ENCODE measurements at regions not wholly inside any gene's neighbourhood (a gene's known extent, or its start where the extent isn't known, plus 50 kb on each side); places are given as distances from the start of the nearest gene placed in this dataset.

DNA sequence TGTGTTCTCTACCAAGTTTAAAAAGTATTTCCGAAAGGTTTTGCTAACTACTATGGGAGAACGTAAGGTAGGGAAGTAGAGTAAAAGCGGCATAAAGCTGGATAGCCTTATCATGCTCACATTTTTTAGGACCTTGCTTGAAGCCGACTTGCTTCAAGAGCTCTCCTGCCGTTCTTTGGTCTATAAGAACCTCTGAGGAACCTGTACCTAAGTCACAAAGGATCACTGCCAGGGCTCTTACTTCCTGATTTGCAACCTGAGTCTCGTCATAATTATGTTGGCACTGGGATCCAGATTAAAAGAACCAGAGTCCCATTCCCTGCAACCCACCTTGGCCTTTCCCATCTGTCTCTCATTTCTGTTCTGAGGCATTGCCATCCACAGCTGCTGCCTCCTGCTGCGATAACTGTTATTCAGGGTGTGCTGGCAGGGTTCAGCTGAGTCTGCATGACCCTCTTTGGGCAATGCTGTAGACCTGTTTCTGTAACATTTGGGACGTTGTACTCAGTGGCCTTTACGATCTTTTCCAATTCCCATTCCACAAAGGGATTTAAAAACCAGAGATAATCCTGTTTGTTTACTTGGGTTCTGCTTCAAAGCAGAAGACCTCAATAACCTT, 131.0 kb upstream of the UMPS start:
- DNase-seq (ENCODE audit: low read depth): no peak
- H3K4me3 ChIP-seq (ENCODE audit: low read depth, low read length): no peak overlapping the region
- TF ChIP-seq CTCF (IDR thresholded peaks at IDR 0.05; ENCODE audit: insufficient read depth, low read depth, low read length, missing control alignments): no peak

DNA sequence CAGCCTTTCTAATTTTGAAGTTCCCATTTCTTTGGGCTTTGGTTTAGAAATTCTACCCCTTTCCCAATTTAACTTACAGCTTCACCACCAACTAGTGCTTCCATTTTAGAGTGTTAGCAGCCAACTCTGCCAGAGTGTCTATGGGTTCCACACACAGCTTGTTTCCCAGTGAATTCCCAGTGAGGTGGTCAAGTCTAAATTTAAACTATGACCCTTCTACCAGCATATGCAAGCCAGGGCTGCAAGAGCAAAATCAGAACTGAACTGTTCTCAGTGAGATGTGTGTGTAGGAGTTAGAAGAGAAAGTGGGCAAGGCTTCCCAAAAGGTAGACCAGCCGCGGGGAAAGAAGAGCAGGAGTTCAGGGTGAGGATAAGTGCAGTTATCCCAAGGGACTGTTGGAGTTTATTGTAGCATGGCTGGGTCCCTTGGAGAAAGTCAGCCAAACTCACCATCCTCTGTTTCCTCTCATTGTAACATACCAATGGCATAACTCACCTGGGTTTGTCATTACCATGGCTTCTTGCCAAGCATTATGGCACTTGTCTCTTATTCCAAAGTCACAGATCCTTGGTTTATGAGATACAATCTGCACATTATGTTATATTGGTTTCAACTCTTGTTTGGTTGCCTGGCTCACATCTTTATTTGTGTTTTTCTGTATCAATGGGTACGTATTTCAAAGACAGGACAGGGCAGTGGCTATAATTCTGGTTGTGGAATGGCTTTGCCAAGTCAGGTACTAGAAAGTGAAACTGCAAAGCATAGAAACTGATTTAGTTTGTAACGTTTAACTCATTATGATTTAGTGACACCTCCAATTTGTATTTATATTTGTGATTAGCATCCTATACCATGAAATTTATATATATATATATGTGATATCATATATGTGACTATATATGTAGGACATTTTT, 130.2 kb upstream of the UMPS start:
- H3K4me3 ChIP-seq (ENCODE audit: low read depth, low read length): no peak overlapping the region
- no peak for TF ChIP-seq CTCF (IDR thresholded peaks at IDR 0.05; ENCODE audit: insufficient read depth, low read depth, low read length, missing control alignments)
- DNase-seq (ENCODE audit: low read depth): no peak

DNA sequence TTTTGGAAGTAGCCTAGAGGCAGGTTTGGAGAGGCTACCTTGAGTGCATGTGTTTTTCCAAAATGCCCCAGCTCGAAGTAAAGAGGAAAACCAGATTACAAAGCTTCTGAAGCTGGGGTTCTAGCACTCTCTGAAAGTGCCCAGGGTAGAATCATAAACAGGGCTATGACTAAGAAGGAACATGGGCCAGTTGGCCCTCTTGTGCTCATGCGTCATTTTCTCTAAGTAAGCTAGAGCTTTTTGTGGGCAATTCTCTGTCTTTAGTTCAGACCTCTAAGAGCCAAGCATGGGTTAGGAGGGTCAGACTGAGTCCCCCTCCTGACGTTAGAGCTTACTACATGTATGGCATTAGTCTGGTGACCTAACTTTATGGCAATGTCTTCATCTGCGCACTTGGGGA, 129.5 kb upstream of the UMPS start:
- no peak overlapping the region for H3K4me3 ChIP-seq (ENCODE audit: low read depth, low read length)
- DNase-seq (ENCODE audit: low read depth): no peak
- TF ChIP-seq CTCF (IDR thresholded peaks at IDR 0.05; ENCODE audit: insufficient read depth, low read depth, low read length, missing control alignments): no peak

- no peak overlapping the region for H3K4me3 ChIP-seq (ENCODE audit: low read depth, low read length)
- no peak for DNase-seq (ENCODE audit: low read depth)
- TF ChIP-seq CTCF (IDR thresholded peaks at IDR 0.05; ENCODE audit: insufficient read depth, low read depth, low read length, missing control alignments): no peak
Measured at GRCh38 chr3:124601190-124601589, 129.1 kb upstream of the UMPS start.

DNA sequence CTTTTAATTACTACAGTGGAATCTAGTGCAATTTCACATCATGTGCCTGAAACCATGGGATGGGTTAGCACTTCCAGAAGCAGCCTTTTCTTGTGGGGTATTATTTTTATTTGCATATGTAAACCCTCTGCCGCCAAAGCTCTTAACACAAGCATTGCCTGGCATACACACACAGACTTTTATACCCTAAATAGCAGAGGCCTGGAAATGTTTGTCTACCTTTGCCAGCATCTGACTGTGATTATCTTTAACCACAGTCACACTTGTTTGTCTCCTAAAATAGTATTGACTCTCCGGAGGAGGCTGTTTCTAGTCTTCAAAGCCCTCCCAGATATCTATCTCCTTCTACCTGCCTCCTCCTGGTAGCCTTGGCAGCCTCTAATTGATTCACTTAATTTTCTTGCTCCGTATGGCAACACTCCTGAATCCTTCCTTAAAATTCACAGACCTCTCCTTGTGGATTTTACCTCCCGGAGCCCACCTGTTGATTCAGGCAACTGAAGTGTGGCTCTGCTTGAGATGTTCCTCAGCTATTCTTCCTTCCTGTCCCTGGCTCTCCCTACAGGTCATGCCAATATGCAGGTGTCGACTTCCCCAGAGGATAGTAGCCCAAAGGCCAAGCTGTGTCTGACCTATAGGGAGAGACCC, 127.1 kb upstream of the UMPS start:
- no peak overlapping the region for H3K4me3 ChIP-seq (ENCODE audit: low read depth, low read length)
- no peak for TF ChIP-seq CTCF (IDR thresholded peaks at IDR 0.05; ENCODE audit: insufficient read depth, low read depth, low read length, missing control alignments)
- DNase-seq (ENCODE audit: low read depth): no peak

DNA sequence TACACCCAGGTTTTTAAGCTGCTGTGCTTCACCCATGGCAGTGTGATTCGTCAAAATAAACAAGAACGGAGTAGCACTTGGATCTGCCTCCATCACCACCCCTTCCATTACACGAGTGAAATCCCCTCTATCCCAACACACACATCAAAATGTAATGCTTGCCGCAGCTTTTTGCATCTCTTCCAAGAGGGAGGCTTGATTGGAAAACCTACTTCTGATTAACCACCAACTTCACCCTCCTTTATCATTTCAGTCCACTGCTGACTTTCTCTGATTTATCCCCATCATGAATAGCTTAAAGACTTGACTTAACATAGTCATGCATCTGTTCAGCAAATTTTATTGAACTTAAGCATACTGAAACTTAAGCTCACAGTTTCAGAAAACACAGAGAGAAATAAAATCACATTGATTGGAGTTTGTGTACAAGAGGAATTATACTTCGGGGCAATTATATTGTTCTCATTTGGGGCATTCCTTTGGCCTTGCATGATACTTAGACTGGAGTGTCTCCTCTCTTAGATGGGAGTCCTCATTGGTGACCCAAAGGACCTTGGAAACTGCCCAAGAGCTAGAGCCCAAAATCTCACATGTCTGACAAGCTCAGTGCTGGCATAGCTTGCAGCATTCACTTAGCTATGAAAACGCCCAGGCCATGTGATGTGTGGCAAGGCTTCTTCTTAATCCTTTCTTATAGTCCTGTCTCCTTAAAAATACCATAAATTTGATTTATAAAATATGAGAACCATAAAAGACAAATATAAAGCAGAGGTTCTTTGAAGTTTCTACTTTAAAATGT, 124.3 kb upstream of the UMPS start:
- TF ChIP-seq CTCF (IDR thresholded peaks at IDR 0.05; ENCODE audit: insufficient read depth, low read depth, low read length, missing control alignments): no peak
- no peak for DNase-seq (ENCODE audit: low read depth)
- no peak overlapping the region for H3K4me3 ChIP-seq (ENCODE audit: low read depth, low read length)
